Right atrium auricular region (tissue), 2 donors: ENCODE measurements at regions not wholly inside any gene's neighbourhood (a gene's known extent, or its start where the extent isn't known, plus 50 kb on each side); places are given as distances from the start of the nearest gene placed in this dataset.

Source experiments
- DNase-seq: peaks from one replicate; pipeline ENCODE4 v3.0.0-alpha.2; 2019; ENCODE audit warnings: low spot score
- H3K27ac ChIP-seq, 2 donors: fragments of 200-600 bp; sonication (generic); 1 replicate in 1 of 2; 2 replicates in 1 of 2; pipeline ENCODE4 v1.5.1; 2016 to 2019
- H3K27me3 ChIP-seq, 2 donors: fragments of 200-600 bp; sonication (generic); one replicate each; pipeline versions ENCODE4 v1.5.1 to v1.6.0; 2017 to 2019
- H3K36me3 ChIP-seq: fragments of 200-600 bp; sonication (generic); one replicate; pipeline ENCODE4 v1.5.1; 2016
- H3K4me1 ChIP-seq, 2 donors: fragments of 200-600 bp; sonication (generic); one replicate each; pipeline versions ENCODE4 v1.5.1 to v1.6.0; 2017 to 2019
- H3K4me3 ChIP-seq, 2 donors: fragments of 200-600 bp; sonication (generic); 1 replicate in 1 of 2; 2 replicates in 1 of 2; pipeline ENCODE4 v1.5.1; 2017 to 2019; ENCODE audit warnings: mild to moderate bottlenecking in 1 of 2, moderate library complexity in 1 of 2
- H3K9me3 ChIP-seq, 2 donors: fragments of 200-600 bp; sonication (generic); one replicate each; pipeline ENCODE4 v1.5.1; 2019
- CTCF ChIP-seq, 2 donors: fragments of 200-600 bp; sonication (generic); IDR thresholded peaks; one replicate each; pipeline ENCODE4 v1.5.1; 2019; ENCODE audit warnings: antibody characterized with exemption in 2 of 2

DNA sequence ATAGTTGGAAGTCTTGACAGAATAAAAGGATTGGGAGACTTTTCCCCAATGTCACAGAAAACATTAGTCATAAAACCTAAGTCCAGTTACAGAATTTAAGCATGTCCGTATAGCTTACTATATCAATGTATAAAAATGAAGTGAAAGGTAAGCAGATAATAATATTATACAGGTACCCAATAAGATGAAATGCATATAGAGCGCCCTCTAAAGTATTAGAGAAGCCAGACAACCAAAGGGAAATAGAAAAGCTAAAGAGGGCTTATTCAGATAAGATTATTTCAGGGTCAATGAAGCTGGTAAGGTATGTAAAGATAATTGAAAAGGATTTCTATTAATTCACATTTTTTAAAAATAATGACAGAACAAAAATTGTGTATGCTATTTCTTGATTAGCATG is 947.7 kb upstream of the MAP3K7 start:
- no peak for TF ChIP-seq CTCF (IDR thresholded peaks at IDR 0.05)
- no peaks in the 10 kb centered on the region for H3K27me3 ChIP-seq
- no peaks in the 10 kb centered on the region for H3K36me3 ChIP-seq
- no peak overlapping the region for H3K4me3 ChIP-seq
- DNase-seq, result no peak
- no peak overlapping the region for H3K27ac ChIP-seq
- no peaks in the 10 kb centered on the region for H3K9me3 ChIP-seq
- no peaks in the 10 kb centered on the region for H3K4me1 ChIP-seq

GRCh38 chr6:91523511-91523910 is 936.6 kb upstream of the MAP3K7 start:
- Histone ChIP-seq H3K27me3 (no peaks in the 10 kb centered on the region), H3K9me3 (no peaks in the 10 kb centered on the region), H3K4me1 (no peaks in the 10 kb centered on the region), H3K4me3 (no peak overlapping the region), H3K27ac (no peak overlapping the region), H3K36me3 (no peaks in the 10 kb centered on the region)
- DNase-seq, result no peak
- no peak for TF ChIP-seq CTCF (IDR thresholded peaks at IDR 0.05)

DNA sequence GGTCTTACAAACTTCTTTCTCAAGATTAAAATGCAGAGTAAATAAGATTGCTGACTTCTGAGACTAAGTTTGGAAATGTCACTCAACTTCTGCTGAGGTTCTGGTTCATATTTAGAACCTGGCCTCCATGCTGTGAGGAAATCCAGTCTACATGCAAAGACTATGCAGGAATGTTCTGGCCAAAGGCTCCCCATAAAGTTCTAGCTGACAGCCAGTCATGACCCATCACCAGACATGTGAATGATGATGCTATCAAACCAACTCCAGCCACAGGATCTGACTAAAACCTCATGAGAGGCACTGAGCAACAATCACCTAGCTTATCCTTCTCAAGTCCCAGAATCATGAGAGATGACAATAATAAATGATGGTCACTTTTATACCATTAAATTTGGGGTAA is 935.1 kb upstream of the MAP3K7 start:
- H3K9me3 ChIP-seq, result no peaks in the 10 kb centered on the region
- no peak for TF ChIP-seq CTCF (IDR thresholded peaks at IDR 0.05)
- H3K27ac ChIP-seq, result no peak overlapping the region
- H3K4me3 ChIP-seq, result no peak overlapping the region
- no peak for DNase-seq
- no peaks in the 10 kb centered on the region for H3K36me3 ChIP-seq
- H3K27me3 ChIP-seq, result no peaks in the 10 kb centered on the region
- no peaks in the 10 kb centered on the region for H3K4me1 ChIP-seq

DNA sequence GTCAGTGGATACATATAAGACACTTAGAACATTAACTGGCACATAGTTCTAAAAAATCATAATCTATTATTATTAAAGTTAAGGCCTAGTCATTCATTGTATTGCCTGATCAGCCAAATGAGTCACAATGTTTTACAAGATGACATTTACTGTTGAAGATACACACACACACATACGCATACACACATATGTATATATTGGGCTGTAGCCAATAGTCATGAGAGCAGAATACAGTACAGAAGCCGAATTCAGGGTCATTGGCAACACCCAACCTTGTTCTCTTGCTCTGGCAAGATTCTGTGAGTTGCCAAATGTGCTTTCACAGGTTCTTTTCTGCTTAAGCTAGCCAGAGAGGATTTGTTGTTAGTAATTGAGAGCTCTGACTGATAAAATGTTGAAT is 922.8 kb upstream of the MAP3K7 start:
- TF ChIP-seq CTCF (IDR thresholded peaks at IDR 0.05), result no peak
- no peak for DNase-seq

DNA sequence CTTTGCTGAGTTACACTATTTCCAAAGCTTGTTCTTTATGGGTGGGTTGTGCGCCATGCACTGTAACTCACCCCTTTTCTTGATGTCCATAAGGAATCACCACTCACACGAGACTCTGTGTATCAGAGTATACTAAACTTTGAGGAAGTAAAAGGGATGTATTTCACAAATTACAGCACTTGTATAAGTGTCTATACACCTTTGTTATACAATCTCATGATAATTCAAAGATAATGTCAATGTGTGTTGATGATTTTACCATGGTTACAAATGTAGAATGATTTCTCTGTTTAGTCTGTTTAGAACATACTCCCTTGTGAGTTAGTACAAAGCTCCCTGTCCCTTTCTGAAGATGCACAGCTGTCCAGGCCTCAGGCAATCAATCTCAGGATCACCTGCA is 922.2 kb upstream of the MAP3K7 start:
- H3K36me3 ChIP-seq, result no peaks in the 10 kb centered on the region
- no peaks in the 10 kb centered on the region for H3K9me3 ChIP-seq
- no peak overlapping the region for H3K27ac ChIP-seq
- TF ChIP-seq CTCF (IDR thresholded peaks at IDR 0.05), result no peak
- H3K4me1 ChIP-seq, result no peaks in the 10 kb centered on the region
- H3K27me3 ChIP-seq, result no peaks in the 10 kb centered on the region
- no peak for DNase-seq
- no peak overlapping the region for H3K4me3 ChIP-seq

More for the DNA sequence above, 922.8 kb upstream of the MAP3K7 start:
- no peaks in the 10 kb centered on the region for H3K9me3 ChIP-seq
- no peaks in the 10 kb centered on the region for H3K36me3 ChIP-seq
- H3K4me1 ChIP-seq, result no peaks in the 10 kb centered on the region
- no peak overlapping the region for H3K4me3 ChIP-seq
- H3K27ac ChIP-seq, result no peak overlapping the region
- no peaks in the 10 kb centered on the region for H3K27me3 ChIP-seq

DNA sequence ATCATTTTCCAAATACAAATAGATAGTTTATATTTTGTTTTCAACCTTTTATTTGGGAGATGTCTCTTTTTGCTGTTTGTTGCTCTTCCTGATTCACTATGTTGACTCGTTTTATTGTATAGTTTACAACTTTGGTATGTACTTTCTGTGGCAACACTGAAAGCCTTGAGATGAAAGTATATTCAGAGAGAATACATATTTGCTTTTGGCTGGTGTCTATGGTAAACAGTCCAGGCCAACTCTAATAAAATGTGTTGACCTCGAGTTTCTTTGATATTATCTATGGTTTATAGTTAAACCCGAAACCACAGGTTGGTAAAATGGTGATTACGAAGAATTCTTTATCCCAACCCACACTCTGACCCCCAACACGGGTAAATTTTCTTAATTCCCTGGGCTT is 919.6 kb upstream of the MAP3K7 start:
- Histone ChIP-seq H3K4me1 (no peaks in the 10 kb centered on the region), H3K36me3 (no peaks in the 10 kb centered on the region), H3K27me3 (no peaks in the 10 kb centered on the region), H3K4me3 (no peak overlapping the region), H3K27ac (no peak overlapping the region), H3K9me3 (no peaks in the 10 kb centered on the region)
- no peak for TF ChIP-seq CTCF (IDR thresholded peaks at IDR 0.05)
- DNase-seq, result no peak
